GM21423 (cell line): ENCODE measurements at regions not wholly inside any gene's neighbourhood (a gene's known extent, or its start where the extent isn't known, plus 50 kb on each side); places are given as distances from the start of the nearest gene placed in this dataset.

Experiments used
- ATAC-seq: cut with Tn5 transposase; IDR thresholded peaks from one replicate; pipeline ENCODE4 v1.9.1; 2021; ENCODE audit warnings: mild to moderate bottlenecking, moderate library complexity; ENCODE audit not compliant: unreplicated experiment

- no peak for ATAC-seq
Measured at GRCh38 chr6:141593311-141593710, 539.4 kb upstream of the GJE1 start.

- ATAC-seq: no peak
Measured at GRCh38 chr6:141587482-141588266, 545.1 kb upstream of the GJE1 start.

GRCh38 chr6:141580988-141581552 is 551.7 kb upstream of the GJE1 start:
- ATAC-seq: no peak

- no peak for ATAC-seq
Measured at GRCh38 chr6:141580131-141580530, 552.6 kb upstream of the GJE1 start.

GRCh38 chr6:141576751-141577150 is 556.0 kb upstream of the GJE1 start:
- no peak for ATAC-seq

GRCh38 chr6:141562851-141563763 is 569.6 kb upstream of the GJE1 start:
- ATAC-seq: peak; percentile 95

GRCh38 chr6:141562186-141562811 is 570.4 kb upstream of the GJE1 start:
- ATAC-seq: peak; percentile 35

GRCh38 chr6:141561154-141561553 is 571.6 kb upstream of the GJE1 start:
- ATAC-seq: no peak

- ATAC-seq: peak; percentile 87
Measured at GRCh38 chr6:141552463-141552862, 580.3 kb upstream of the GJE1 start.

- no peak for ATAC-seq
Measured at GRCh38 chr6:141552031-141552430, 580.7 kb upstream of the GJE1 start.

- ATAC-seq: no peak
Measured at GRCh38 chr6:141551318-141551717, 581.4 kb upstream of the GJE1 start.

- ATAC-seq: no peak
Measured at GRCh38 chr6:141550471-141550870, 582.3 kb upstream of the GJE1 start.

- no peak for ATAC-seq
Measured at GRCh38 chr6:141548966-141549365, 583.8 kb upstream of the GJE1 start.

- no peak for ATAC-seq
Measured at GRCh38 chr6:141541581-141542324, 591.0 kb upstream of the GJE1 start.

- no peak for ATAC-seq
Measured at GRCh38 chr6:141540207-141540606, 592.5 kb upstream of the GJE1 start.

- no peak for ATAC-seq
Measured at GRCh38 chr6:141539617-141540016, 593.1 kb upstream of the GJE1 start.

- ATAC-seq: no peak
Measured at GRCh38 chr6:141532211-141532610, 600.5 kb upstream of the GJE1 start.

- ATAC-seq: no peak
Measured at GRCh38 chr6:141531040-141531439, 601.7 kb upstream of the GJE1 start.

GRCh38 chr6:141528596-141528995 is 604.1 kb upstream of the GJE1 start:
- no peak for ATAC-seq

GRCh38 chr6:141526985-141527384 is 605.7 kb upstream of the GJE1 start:
- no peak for ATAC-seq
